Spleen (tissue), 11 donors: ENCODE measurements at regions not wholly inside any gene's neighbourhood (a gene's known extent, or its start where the extent isn't known, plus 50 kb on each side); places are given as distances from the start of the nearest gene placed in this dataset.

Experiments used
- DNase-seq: peaks from one replicate; pipeline ENCODE4 v3.0.0-alpha.2; 2020
- H3K27ac ChIP-seq, 8 donors: fragments of 200-600 bp; sonication (generic) in 7 of 8; 1 replicate in 4 of 8; 2 replicates in 4 of 8; pipeline versions ENCODE4 v1.5.0 to v1.8.0; 2016 to 2021; ENCODE audit warnings: inconsistent platforms in 4 of 8, mild to moderate bottlenecking in 4 of 8, moderate library complexity in 1 of 8
- H3K27me3 ChIP-seq, 7 donors: fragments of 200-600 bp; sonication (generic) in 6 of 7; replicated peaks in 1 of 7; 1 replicate in 4 of 7; 2 replicates in 3 of 7; pipeline versions ENCODE4 v1.5.0 to v1.8.0; 2016 to 2021; ENCODE audit warnings: inconsistent platforms in 3 of 7, mild to moderate bottlenecking in 1 of 7
- H3K36me3 ChIP-seq, 6 donors: fragments of 200-600 bp; sonication (generic) in 5 of 6; 1 replicate in 4 of 6; 2 replicates in 2 of 6; pipeline versions ENCODE4 v1.5.0 to v1.8.0; 2016 to 2021; ENCODE audit warnings: inconsistent platforms in 2 of 6
- H3K4me1 ChIP-seq, 6 donors: fragments of 200-600 bp; sonication (generic) in 5 of 6; 1 replicate in 3 of 6; 2 replicates in 3 of 6; pipeline versions ENCODE4 v1.5.0 to v1.8.0; 2016 to 2021; ENCODE audit warnings: inconsistent platforms in 3 of 6
- H3K4me3 ChIP-seq, 8 donors: fragments of 200-600 bp; sonication (generic) in 7 of 8; 1 replicate in 4 of 8; 2 replicates in 4 of 8; pipeline versions ENCODE4 v1.5.0 to v1.8.0; 2016 to 2021; ENCODE audit warnings: inconsistent platforms in 4 of 8, mild to moderate bottlenecking in 4 of 8, moderate library complexity in 2 of 8
- H3K9me3 ChIP-seq, 8 donors: fragments of 200-600 bp; sonication (generic) in 7 of 8; 1 replicate in 4 of 8; 2 replicates in 4 of 8; pipeline versions ENCODE4 v1.5.0 to v1.8.0; 2016 to 2021; ENCODE audit warnings: inconsistent platforms in 4 of 8
- CTCF ChIP-seq, 11 experiments: fragments of 200-600 bp in 7 of 11; fragments of 450-650 bp in 4 of 11; sonication (generic) in 4 of 11; IDR thresholded peaks in 8 of 11; conservative IDR thresholded peaks in 3 of 11; 1 replicate in 7 of 11; 2 replicates in 4 of 11; pipeline versions ENCODE4 v1.4.0 to v1.8.0; 2016 to 2021; ENCODE audit warnings: antibody characterized with exemption in 11 of 11, inconsistent platforms in 4 of 11, mild to moderate bottlenecking in 1 of 11
- POLR2A ChIP-seq, 3 donors: fragments of 450-650 bp; IDR thresholded peaks; one replicate each; pipeline ENCODE4 v1.5.1; 2017; ENCODE audit warnings: antibody characterized with exemption in 3 of 3, mild to moderate bottlenecking in 1 of 3
- POLR2AphosphoS5 ChIP-seq, 3 donors: sonication (generic); formaldehyde crosslinking; IDR thresholded peaks; one replicate each; pipeline ENCODE4 v1.5.1; 2017; ENCODE audit warnings: antibody characterized with exemption in 3 of 3
- WGBS, 5 donors: extraction: QIAGEN DNeasy Blood & Tissue Kit in 3 of 5; methylation state at CpG; one replicate each; pipeline versions ENCODE4 v1.1.5 to v1.1.7; 2013 to 2018; 5-methylcytosine and 5-hydroxymethylcytosine counted together
- intact Hi-C: fragments of 100-400 bp; cut with DNase I; formaldehyde crosslinking; loops from one replicate; pipeline ENCODE4 v1.15.0; 2023; ENCODE audit warnings: low total_unique reads
- donor health status: healthy with polysubstance abuse.
- donor health status: DM: no; HTN: no; CAD: no; lungs with moderate emphysema.
- donor health status: DM: no; HTN: no; CAD: no.
- donor health status: Bipolar disorder and iron deficiency.
- donor health status: healthy.
- donor health status: DM: no; HTN: no; CAD: no.
- donor health status: DM: yes; HTN: yes; CAD: no.

GRCh38 chr13:64420181-64420580, 2810.0 kb downstream of the PCDH9 start:
- no peak for DNase-seq
- Histone ChIP-seq H3K27ac (no peak overlapping the region), H3K9me3 (peaks cover 0 to 5% (median 0%) of the 10 kb centered on the region in 8 donors), H3K36me3 (no peaks in the 10 kb centered on the region), H3K27me3 (no peaks in the 10 kb centered on the region), H3K4me1 (no peaks in the 10 kb centered on the region), H3K4me3 (no peak overlapping the region)
- intact Hi-C loops = no loop called here
- TF ChIP-seq CTCF (IDR thresholded peaks at IDR 0.05 in 8 of 11, conservative IDR thresholded peaks at IDR 0.05 in 3 of 11) (no peak), POLR2AphosphoS5 (IDR thresholded peaks at IDR 0.05) (no peak), POLR2A (IDR thresholded peaks at IDR 0.05) (no peak)
- 92 to 99% (median 94%) methylated on average over 3 of the region's 3 CpGs for WGBS, 5 donors

GRCh38 chr13:64417581-64417980, 2812.6 kb downstream of the PCDH9 start:
- intact Hi-C loops = no loop called here
- Histone ChIP-seq H3K27ac (no peak overlapping the region), H3K9me3 (peaks cover 0 to 6% (median 0%) of the 10 kb centered on the region in 8 donors), H3K27me3 (no peaks in the 10 kb centered on the region), H3K4me1 (no peaks in the 10 kb centered on the region), H3K4me3 (no peak overlapping the region), H3K36me3 (no peaks in the 10 kb centered on the region)
- TF ChIP-seq CTCF (IDR thresholded peaks at IDR 0.05 in 8 of 11, conservative IDR thresholded peaks at IDR 0.05 in 3 of 11) (no peak), POLR2A (IDR thresholded peaks at IDR 0.05) (no peak), POLR2AphosphoS5 (IDR thresholded peaks at IDR 0.05) (no peak)
- no peak for DNase-seq
- WGBS, 5 donors = 78 to 90% (median 83%) methylated on average over 3 of the region's 3 CpGs

GRCh38 chr13:64414381-64414780, 2815.8 kb downstream of the PCDH9 start:
- no peaks in the 10 kb centered on the region for H3K27me3 ChIP-seq
- no peaks in the 10 kb centered on the region for H3K36me3 ChIP-seq
- H3K4me3 ChIP-seq = no peak overlapping the region
- no peaks in the 10 kb centered on the region for H3K4me1 ChIP-seq
- intact Hi-C loops = no loop called here
- TF ChIP-seq POLR2AphosphoS5 (IDR thresholded peaks at IDR 0.05) (no peak), CTCF (IDR thresholded peaks at IDR 0.05 in 8 of 11, conservative IDR thresholded peaks at IDR 0.05 in 3 of 11) (no peak), POLR2A (IDR thresholded peaks at IDR 0.05) (no peak)
- peaks cover 0 to 6% (median 0%) of the 10 kb centered on the region in 8 donors for H3K9me3 ChIP-seq
- no peak for DNase-seq
- no peak overlapping the region for H3K27ac ChIP-seq

- TF ChIP-seq POLR2A (IDR thresholded peaks at IDR 0.05) (no peak), POLR2AphosphoS5 (IDR thresholded peaks at IDR 0.05) (no peak), CTCF (IDR thresholded peaks at IDR 0.05 in 8 of 11, conservative IDR thresholded peaks at IDR 0.05 in 3 of 11) (no peak)
- peaks cover 0 to 6% (median 0%) of the 10 kb centered on the region in 8 donors for H3K9me3 ChIP-seq
- H3K27ac ChIP-seq = no peak overlapping the region
- no peaks in the 10 kb centered on the region for H3K36me3 ChIP-seq
- DNase-seq = no peak
- no peaks in the 10 kb centered on the region for H3K27me3 ChIP-seq
- no peak overlapping the region for H3K4me3 ChIP-seq
- H3K4me1 ChIP-seq = no peaks in the 10 kb centered on the region
- intact Hi-C loops = no loop called here
These were observed 2816.6 kb downstream of the PCDH9 start for GRCh38 chr13:64413529-64413928.
